Prostate gland (tissue), 2 donors: ENCODE measurements at regions not wholly inside any gene's neighbourhood (a gene's known extent, or its start where the extent isn't known, plus 50 kb on each side); places are given as distances from the start of the nearest gene placed in this dataset.
"Not testable (repeated sequence)": the region's sequence is repeated elsewhere in the genome, so short reads cannot be mapped to it uniquely, and the experiment has no call there.

ENCODE experiments used
- DNase-seq: peaks from one replicate; pipeline ENCODE4 v3.0.0-alpha.2; 2019; ENCODE audit warnings: low spot score
- H3K27ac ChIP-seq, 2 donors: fragments of 200-600 bp; sonication (generic); 2 replicates each; pipeline ENCODE4 v1.5.1; 2017 to 2019
- H3K27me3 ChIP-seq: fragments of 200-600 bp; sonication (generic); replicated peaks from 2 replicates; pipeline ENCODE4 v1.5.1; 2019; ENCODE audit not compliant: insufficient read depth
- H3K36me3 ChIP-seq, 2 donors: fragments of 200-600 bp; sonication (generic); 1 replicate in 1 of 2; 2 replicates in 1 of 2; pipeline versions ENCODE4 v1.5.1 to v1.8.1; 2017 to 2019
- H3K4me1 ChIP-seq: fragments of 200-600 bp; sonication (generic); replicated peaks from 2 replicates; pipeline ENCODE4 v1.5.1; 2019
- H3K4me3 ChIP-seq, 2 donors: fragments of 200-600 bp; sonication (generic); 2 replicates each; pipeline ENCODE4 v1.5.1; 2017 to 2019
- H3K9me3 ChIP-seq: fragments of 200-600 bp; sonication (generic); 2 replicates; pipeline ENCODE4 v1.5.1; 2017
- POLR2A ChIP-seq: fragments of 450-650 bp; IDR thresholded peaks from one replicate; pipeline ENCODE4 v1.6.1; 2016; ENCODE audit warnings: antibody characterized with exemption, mild to moderate bottlenecking
- POLR2AphosphoS5 ChIP-seq: sonication (generic); formaldehyde crosslinking; IDR thresholded peaks from one replicate; pipeline ENCODE4 v1.6.1; 2017; ENCODE audit warnings: antibody characterized with exemption
- WGBS: methylation state at CpG from one replicate; pipeline ENCODE4 v1.1.5; 2018; 5-methylcytosine and 5-hydroxymethylcytosine counted together
- intact Hi-C: fragments of 100-400 bp; cut with DNase I; formaldehyde crosslinking; loops from one replicate; pipeline ENCODE4 v1.14.2; 2022
- TF ChIP-seq, protein P1 (sequence below), 4 experiments: fragments of 200-600 bp in 2 of 4; fragments of 450-650 bp in 2 of 4; sonication (generic) in 2 of 4; IDR thresholded peaks; 1 replicate in 3 of 4; 2 replicates in 1 of 4; pipeline ENCODE4 v1.5.1; 2016 to 2019; ENCODE audit warnings: antibody characterized with exemption in 4 of 4, mild to moderate bottlenecking in 2 of 4, moderate library complexity in 2 of 4

- 87% methylated on average over 1 of the region's 1 CpG for WGBS
- no peaks in the 10 kb centered on the region for H3K9me3 ChIP-seq
- intact Hi-C loops = no loop called here
- no peak for DNase-seq
- H3K4me3 ChIP-seq = no peak overlapping the region
- H3K36me3 ChIP-seq = no peaks in the 10 kb centered on the region
- no peak for TF ChIP-seq POLR2A
- TF ChIP-seq, protein P1, sequence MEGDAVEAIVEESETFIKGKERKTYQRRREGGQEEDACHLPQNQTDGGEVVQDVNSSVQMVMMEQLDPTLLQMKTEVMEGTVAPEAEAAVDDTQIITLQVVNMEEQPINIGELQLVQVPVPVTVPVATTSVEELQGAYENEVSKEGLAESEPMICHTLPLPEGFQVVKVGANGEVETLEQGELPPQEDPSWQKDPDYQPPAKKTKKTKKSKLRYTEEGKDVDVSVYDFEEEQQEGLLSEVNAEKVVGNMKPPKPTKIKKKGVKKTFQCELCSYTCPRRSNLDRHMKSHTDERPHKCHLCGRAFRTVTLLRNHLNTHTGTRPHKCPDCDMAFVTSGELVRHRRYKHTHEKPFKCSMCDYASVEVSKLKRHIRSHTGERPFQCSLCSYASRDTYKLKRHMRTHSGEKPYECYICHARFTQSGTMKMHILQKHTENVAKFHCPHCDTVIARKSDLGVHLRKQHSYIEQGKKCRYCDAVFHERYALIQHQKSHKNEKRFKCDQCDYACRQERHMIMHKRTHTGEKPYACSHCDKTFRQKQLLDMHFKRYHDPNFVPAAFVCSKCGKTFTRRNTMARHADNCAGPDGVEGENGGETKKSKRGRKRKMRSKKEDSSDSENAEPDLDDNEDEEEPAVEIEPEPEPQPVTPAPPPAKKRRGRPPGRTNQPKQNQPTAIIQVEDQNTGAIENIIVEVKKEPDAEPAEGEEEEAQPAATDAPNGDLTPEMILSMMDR (IDR thresholded peaks at IDR 0.05) = no peak
- no peak for TF ChIP-seq POLR2AphosphoS5
- H3K27ac ChIP-seq = no peak overlapping the region
- no peaks in the 10 kb centered on the region for H3K4me1 ChIP-seq
- H3K27me3 ChIP-seq = no peaks in the 10 kb centered on the region
Measured at GRCh38 chr5:40137223-40137622, 542.5 kb upstream of the PTGER4 start.

DNA sequence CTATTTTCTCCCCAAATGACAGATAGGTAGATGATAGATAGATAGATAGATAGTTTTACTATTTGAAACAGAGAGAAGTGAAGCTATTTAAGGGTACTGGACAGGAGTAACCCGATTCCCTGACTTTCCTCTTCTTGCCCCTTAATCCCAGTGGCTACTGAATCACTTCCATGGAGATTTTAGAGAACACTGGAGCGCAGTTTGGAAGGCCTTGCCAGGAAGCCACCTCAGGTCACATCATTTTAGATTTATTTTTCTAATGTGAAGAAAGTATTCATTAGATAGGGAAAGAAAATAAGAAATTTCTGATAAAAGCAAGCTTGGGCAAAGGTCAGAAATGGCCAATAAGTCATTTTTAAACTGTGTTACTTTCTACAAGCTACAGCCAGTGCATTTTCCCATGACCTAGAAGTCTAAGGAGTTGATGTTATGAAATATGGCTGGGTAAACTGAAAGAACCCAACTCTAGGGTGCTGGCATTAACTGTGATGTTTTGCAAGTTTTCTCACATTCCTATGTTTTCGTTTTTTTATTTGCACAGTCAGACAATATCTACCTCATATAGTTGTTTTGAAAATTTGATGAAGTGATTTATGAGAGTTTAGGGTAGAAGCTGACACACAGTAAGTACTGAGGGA lies 544.7 kb upstream of the PTGER4 start:
- H3K27me3 ChIP-seq = no peaks in the 10 kb centered on the region
- no peaks in the 10 kb centered on the region for H3K4me1 ChIP-seq
- DNase-seq = no peak
- intact Hi-C loops = no loop called here
- H3K27ac ChIP-seq = no peak overlapping the region
- 65% methylated on average over 3 of the region's 3 CpGs for WGBS
- no peaks in the 10 kb centered on the region for H3K36me3 ChIP-seq
- no peak overlapping the region for H3K4me3 ChIP-seq
- no peak for TF ChIP-seq POLR2A
- TF ChIP-seq, protein P1 (IDR thresholded peaks at IDR 0.05) = no peak
- TF ChIP-seq POLR2AphosphoS5 = no peak
- no peaks in the 10 kb centered on the region for H3K9me3 ChIP-seq

GRCh38 chr5:40124367-40124766 lies 555.3 kb upstream of the PTGER4 start:
- Histone ChIP-seq H3K9me3 (no peaks in the 10 kb centered on the region), H3K36me3 (no peaks in the 10 kb centered on the region), H3K27me3 (no peaks in the 10 kb centered on the region), H3K4me3 (no peak overlapping the region), H3K27ac (no peak overlapping the region), H3K4me1 (no peaks in the 10 kb centered on the region)
- WGBS = 68% methylated on average over 2 of the region's 2 CpGs
- intact Hi-C loops = no loop called here
- no peak for DNase-seq
- TF ChIP-seq POLR2AphosphoS5 = no peak
- TF ChIP-seq, protein P1 (IDR thresholded peaks at IDR 0.05) = no peak

DNA sequence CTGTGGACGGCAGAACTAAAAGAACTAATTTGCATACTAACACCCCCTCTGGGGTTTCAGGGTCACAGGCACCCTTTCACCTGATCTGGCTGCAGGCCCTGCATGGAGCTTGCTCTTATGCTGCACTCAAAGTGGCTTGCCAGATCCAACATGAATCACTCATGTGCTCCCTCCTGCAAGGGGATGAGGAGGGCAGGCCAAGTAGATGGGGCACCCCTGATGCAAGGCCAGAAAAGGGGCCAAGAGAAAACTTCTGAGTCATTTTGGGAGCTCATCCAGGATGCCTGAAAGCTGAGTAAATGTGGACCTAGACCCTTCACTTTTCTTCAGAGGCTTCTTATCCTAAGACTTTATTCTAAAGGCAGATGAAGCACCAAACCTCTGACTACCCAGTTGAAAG lies 558.5 kb upstream of the PTGER4 start:
- WGBS = 93% methylated on average over 1 of the region's 1 CpG
- intact Hi-C loops = no loop called here

DNA sequence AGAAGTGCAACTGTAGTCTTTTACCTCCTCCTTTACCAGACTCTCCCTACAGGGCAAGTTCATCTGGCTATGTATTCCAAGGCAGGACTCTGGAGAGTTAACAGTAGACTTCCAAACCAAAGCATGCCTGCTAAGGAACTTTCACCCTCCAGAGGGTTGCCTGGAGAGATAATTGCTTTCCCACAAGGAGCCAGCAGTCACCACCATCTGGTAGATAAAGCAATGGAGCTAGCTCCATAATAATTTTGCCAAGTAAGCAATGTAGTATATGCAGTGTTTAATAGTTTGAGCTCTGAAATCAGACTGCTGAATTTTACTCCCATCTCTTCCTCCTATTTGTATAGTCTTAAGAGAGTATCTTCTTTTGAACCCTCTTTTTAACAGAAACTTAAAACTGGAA lies 566.8 kb upstream of the PTGER4 start:
- TF ChIP-seq POLR2AphosphoS5 = no peak
- no peak for TF ChIP-seq POLR2A
- TF ChIP-seq, protein P1 (IDR thresholded peaks at IDR 0.05) = no peak
- no peak for DNase-seq
- Histone ChIP-seq H3K36me3 (no peaks in the 10 kb centered on the region), H3K27ac (no peak overlapping the region), H3K4me1 (no peaks in the 10 kb centered on the region), H3K9me3 (no peaks in the 10 kb centered on the region), H3K4me3 (no peak overlapping the region), H3K27me3 (no peaks in the 10 kb centered on the region)
- intact Hi-C loops = no loop called here

More for the DNA sequence above, 558.5 kb upstream of the PTGER4 start:
- TF ChIP-seq, protein P1 (IDR thresholded peaks at IDR 0.05) = no peak
- TF ChIP-seq POLR2A (no peak), POLR2AphosphoS5 (no peak)
- H3K4me3 ChIP-seq = no peak overlapping the region
- no peaks in the 10 kb centered on the region for H3K9me3 ChIP-seq
- no peak overlapping the region for H3K27ac ChIP-seq
- H3K27me3 ChIP-seq = no peaks in the 10 kb centered on the region
- H3K36me3 ChIP-seq = no peaks in the 10 kb centered on the region
- DNase-seq = no peak
- no peaks in the 10 kb centered on the region for H3K4me1 ChIP-seq

GRCh38 chr5:40111036-40111435 lies 568.7 kb upstream of the PTGER4 start:
- H3K4me3 ChIP-seq, intact Hi-C loops, DNase-seq, H3K36me3 ChIP-seq, H3K27me3 ChIP-seq, H3K4me1 ChIP-seq, H3K9me3 ChIP-seq, H3K27ac ChIP-seq: not testable (repeated sequence)
- 97% methylated on average over 4 of the region's 4 CpGs for WGBS

- H3K27me3 ChIP-seq, H3K36me3 ChIP-seq, H3K27ac ChIP-seq, intact Hi-C loops, H3K9me3 ChIP-seq, H3K4me1 ChIP-seq, H3K4me3 ChIP-seq: not testable (repeated sequence)
- peak; percentile 25 for DNase-seq
- 16% methylated on average over 3 of the region's 3 CpGs for WGBS
Measured at GRCh38 chr5:40108764-40109390, 570.8 kb upstream of the PTGER4 start.
